A549 (cell line): ENCODE measurements at regions not wholly inside any gene's neighbourhood (a gene's known extent, or its start where the extent isn't known, plus 50 kb on each side); places are given as distances from the start of the nearest gene placed in this dataset.

Experiments
- ATAC-seq, 2 experiments: fragments of 200-7000 bp in 1 of 2; fragments of >200 bp in 1 of 2; cut with Nextera tagmentation in 1 of 2; cut with Tn5 transposase in 1 of 2; 3 replicates each; pipeline versions ENCODE4 v1.8.0 to v1.9.1; 2018 to 2020; ENCODE audit warnings: mild to moderate bottlenecking in 1 of 2, moderate library complexity in 1 of 2
- CTCF ChIA-PET: fragments of 300-600 bp; sonication (Branson Sonifier 250); formaldehyde crosslinking; extraction: SDS; loops from one replicate; lab custom pipeline; 2021; ENCODE audit warnings: antibody characterized with exemption, inconsistent platforms; lab: Yijun Ruan, JAX
- POLR2A ChIA-PET: fragments of 350-600 bp; formaldehyde crosslinking; extraction: SDS; loops from one replicate; lab custom pipeline; 2021; ENCODE audit warnings: antibody characterized with exemption, inconsistent platforms; lab: Yijun Ruan, JAX
- DNase-seq, 2 experiments: peaks; one replicate each; pipeline versions ENCODE4 v3.0.0 to v3.0.0-alpha.2; 2011 to 2016; ENCODE audit warnings: low read depth in 1 of 2, low spot score in 1 of 2
- FAIRE-seq: peaks from 2 replicates; lab custom pipeline; 2011; peaks lifted over from hg19 to GRCh38; lab: Jason Lieb, UNC
- H3K27ac ChIP-seq, 2 experiments: fragments of >200 bp; sonication (Bioruptor Twin); formaldehyde crosslinking; 3 replicates each; pipeline ENCODE4 v1.5.1; 2016 to 2017
- H3K4me1 ChIP-seq: fragments of >200 bp; sonication (Bioruptor Twin); formaldehyde crosslinking; 3 replicates; pipeline ENCODE4 v1.6.1; 2016
- H3K4me2 ChIP-seq: fragments of >200 bp; sonication (Bioruptor Twin); formaldehyde crosslinking; 3 replicates; pipeline ENCODE4 v1.6.1; 2016
- H3K4me3 ChIP-seq: fragments of >200 bp; sonication (Bioruptor Twin); formaldehyde crosslinking; 3 replicates; pipeline ENCODE4 v1.5.1; 2016
- H3K9me3 ChIP-seq: fragments of >200 bp; sonication (Bioruptor Twin); formaldehyde crosslinking; 3 replicates; pipeline ENCODE4 v1.6.1; 2016
- BCL3 ChIP-seq: fragments of >200 bp; sonication (Bioruptor Twin); formaldehyde crosslinking; IDR thresholded peaks from 3 replicates; pipeline ENCODE4 v1.6.1; 2016
- BHLHE40 ChIP-seq: IDR thresholded peaks from 2 replicates; pipeline ENCODE4 v1.6.1; 2012; ENCODE audit warnings: low read depth, low read length, inconsistent platforms
- CBX2 ChIP-seq: fragments of 200-600 bp; sonication (generic); IDR thresholded peaks from 2 replicates; pipeline ENCODE4 v1.6.1; 2016; ENCODE audit warnings: low read depth, mild to moderate bottlenecking, borderline replicate concordance
- CBX8 ChIP-seq: fragments of 200-600 bp; sonication (generic); IDR thresholded peaks from 2 replicates; pipeline ENCODE4 v1.6.1; 2016
- CHD2 ChIP-seq: fragments of 150-350 bp; IDR thresholded peaks from 2 replicates; pipeline ENCODE4 v1.6.1; 2014; ENCODE audit warnings: low read length; ENCODE audit not compliant: partially characterized antibody
- CTCF ChIP-seq: fragments of >200 bp; sonication (Bioruptor Twin); formaldehyde crosslinking; IDR thresholded peaks from 3 replicates; pipeline ENCODE4 v1.5.1; 2016
- EHMT2 ChIP-seq: fragments of 200-600 bp; sonication (generic); IDR thresholded peaks from 2 replicates; pipeline ENCODE4 v1.6.1; 2016; ENCODE audit warnings: antibody characterized with exemption, low read depth, mild to moderate bottlenecking, moderate library complexity
- FOSB ChIP-seq: fragments of 250-450 bp; sonication (Bioruptor Pico); IDR thresholded peaks from 2 replicates; pipeline ENCODE4 v1.5.0; 2020; ENCODE audit warnings: mild to moderate bottlenecking, moderate library complexity
- FOSL2 ChIP-seq, 2 experiments: fragments of 450-650 bp in 1 of 2; fragments of >200 bp in 1 of 2; sonication (Bioruptor Twin) in 1 of 2; formaldehyde crosslinking; IDR thresholded peaks; 2 replicates each; pipeline versions ENCODE4 v1.5.0 to v1.6.1; 2016 to 2020; ENCODE audit warnings: mild to moderate bottlenecking in 1 of 2, moderate library complexity in 1 of 2
- HOXA7 ChIP-seq: fragments of 250-450 bp; sonication (Bioruptor Pico); IDR thresholded peaks from 2 replicates; pipeline ENCODE4 v1.5.0; 2020; ENCODE audit warnings: mild to moderate bottlenecking, moderate library complexity
- JUN ChIP-seq, 2 experiments: fragments of >200 bp; sonication (Bioruptor Twin); formaldehyde crosslinking; IDR thresholded peaks; 2 replicates in 1 of 2; 3 replicates in 1 of 2; pipeline ENCODE4 v1.6.1; 2016 to 2017
- KDM5A ChIP-seq: fragments of 200-600 bp; sonication (generic); IDR thresholded peaks from 2 replicates; pipeline ENCODE4 v1.6.1; 2016; ENCODE audit warnings: antibody characterized with exemption, mild to moderate bottlenecking
- MAZ ChIP-seq: fragments of 150-350 bp; IDR thresholded peaks from 2 replicates; pipeline ENCODE4 v1.6.1; 2014; ENCODE audit warnings: antibody characterized with exemption, low read depth, low read length, borderline replicate concordance
- NFE2L2 ChIP-seq: fragments of 150-350 bp; conservative IDR thresholded peaks from 2 replicates; pipeline ENCODE4 v1.6.1; 2014; ENCODE audit warnings: low read length
- NPAS2 ChIP-seq: fragments of 250-450 bp; sonication (Bioruptor Pico); IDR thresholded peaks from 2 replicates; pipeline ENCODE4 v1.8.0; 2022; ENCODE audit warnings: mild to moderate bottlenecking, moderate library complexity, borderline replicate concordance
- NR3C1 ChIP-seq: fragments of >200 bp; sonication (Bioruptor Twin); formaldehyde crosslinking; IDR thresholded peaks from 3 replicates; pipeline ENCODE4 v1.6.1; 2017
- RAD21 ChIP-seq, 2 experiments: fragments of >200 bp in 1 of 2; sonication (Bioruptor Twin) in 1 of 2; formaldehyde crosslinking in 1 of 2; IDR thresholded peaks in 1 of 2; conservative IDR thresholded peaks in 1 of 2; 2 replicates in 1 of 2; 3 replicates in 1 of 2; pipeline ENCODE4 v1.6.1; 2012 to 2018; ENCODE audit warnings: inconsistent platforms in 1 of 2
- RNF2 ChIP-seq: fragments of 200-600 bp; sonication (generic); IDR thresholded peaks from 2 replicates; pipeline ENCODE4 v1.6.1; 2016; ENCODE audit warnings: low read depth, mild to moderate bottlenecking, antibody characterized with exemption, moderate library complexity, borderline replicate concordance
- SREBF2 ChIP-seq: fragments of 450-650 bp; IDR thresholded peaks from 2 replicates; pipeline ENCODE4 v1.6.1; 2014; ENCODE audit warnings: mild to moderate bottlenecking, moderate library complexity
- ZFP36 ChIP-seq: fragments of 450-650 bp; IDR thresholded peaks from 2 replicates; pipeline ENCODE4 v1.6.1; 2014; ENCODE audit warnings: borderline replicate concordance; ENCODE audit not compliant: partially characterized antibody
- WGBS: methylation state at CpG from one replicate; pipeline ENCODE4 v1.1.6; 2017; ENCODE audit errors: missing lambda C conversion rate; 5-methylcytosine and 5-hydroxymethylcytosine counted together
- TF ChIP-seq, protein P1 (sequence below): IDR thresholded peaks from 2 replicates; pipeline ENCODE4 v1.6.1; 2012; ENCODE audit warnings: low read depth, borderline replicate concordance
- TF ChIP-seq, protein P2 (sequence below): IDR thresholded peaks from 2 replicates; pipeline ENCODE4 v1.6.1; 2012
- TF ChIP-seq, protein P3 (sequence below): fragments of 200-600 bp; sonication (generic); IDR thresholded peaks from 2 replicates; pipeline ENCODE4 v1.6.1; 2016; ENCODE audit warnings: antibody characterized with exemption, mild to moderate bottlenecking, moderate library complexity

GRCh38 chr4:144816668-144817067 is 170.7 kb downstream of the HHIP start:
- DNase-seq (no peak), ATAC-seq (no peak), FAIRE-seq (no peak)
- ChIA-PET CTCF (no interaction called here), POLR2A (no interaction called here)
- TF ChIP-seq BHLHE40 (no peak), FOSL2 (IDR thresholded peaks at IDR 0.05) (no peak), FOSL2 (CRISPR knock-in tag; IDR thresholded peaks at IDR 0.05) (no peak), NFE2L2 (no peak), RNF2 (no peak), BCL3 (no peak), CBX2 (no peak)
- TF ChIP-seq, protein P1, sequence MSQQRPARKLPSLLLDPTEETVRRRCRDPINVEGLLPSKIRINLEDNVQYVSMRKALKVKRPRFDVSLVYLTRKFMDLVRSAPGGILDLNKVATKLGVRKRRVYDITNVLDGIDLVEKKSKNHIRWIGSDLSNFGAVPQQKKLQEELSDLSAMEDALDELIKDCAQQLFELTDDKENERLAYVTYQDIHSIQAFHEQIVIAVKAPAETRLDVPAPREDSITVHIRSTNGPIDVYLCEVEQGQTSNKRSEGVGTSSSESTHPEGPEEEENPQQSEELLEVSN, result no peak
- no peak overlapping the region for H3K27ac ChIP-seq
- no peaks in the 10 kb centered on the region for H3K4me1 ChIP-seq
- H3K4me3 ChIP-seq, result no peak overlapping the region
- H3K4me2 ChIP-seq, result no peak overlapping the region
- no peaks in the 10 kb centered on the region for H3K9me3 ChIP-seq

DNA sequence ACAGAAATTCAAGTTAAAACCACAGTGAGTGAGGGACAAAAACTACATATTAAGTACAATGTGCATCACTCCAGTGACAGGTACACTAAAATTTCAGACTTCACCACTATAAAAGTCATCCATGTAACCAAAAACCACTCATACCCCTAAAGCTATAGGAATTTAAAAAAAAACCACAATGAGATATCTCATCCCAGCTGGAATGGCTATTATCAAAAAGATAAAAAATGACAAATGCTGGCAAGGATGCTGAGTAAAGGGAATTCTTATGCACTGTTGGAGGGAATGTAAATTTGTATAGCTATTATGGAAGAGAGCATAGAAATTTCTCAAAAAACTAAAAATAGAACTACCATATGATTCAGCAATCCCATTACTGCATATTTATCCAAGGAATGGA is 171.1 kb downstream of the HHIP start:
- Histone ChIP-seq H3K27ac (no peak overlapping the region), H3K4me3 (no peak overlapping the region), H3K9me3 (no peaks in the 10 kb centered on the region), H3K4me2 (no peak overlapping the region), H3K4me1 (no peaks in the 10 kb centered on the region)
- ChIA-PET POLR2A (no interaction called here), CTCF (no interaction called here)
- FAIRE-seq (no peak), DNase-seq (no peak), ATAC-seq (no peak)
- TF ChIP-seq KDM5A (no peak), CTCF (no peak), JUN (IDR thresholded peaks at IDR 0.05) (no peak), RAD21 (conservative IDR thresholded peaks at IDR 0.05 in 1 of 2, IDR thresholded peaks at IDR 0.05 in 1 of 2) (no peak)
- TF ChIP-seq, protein P2, sequence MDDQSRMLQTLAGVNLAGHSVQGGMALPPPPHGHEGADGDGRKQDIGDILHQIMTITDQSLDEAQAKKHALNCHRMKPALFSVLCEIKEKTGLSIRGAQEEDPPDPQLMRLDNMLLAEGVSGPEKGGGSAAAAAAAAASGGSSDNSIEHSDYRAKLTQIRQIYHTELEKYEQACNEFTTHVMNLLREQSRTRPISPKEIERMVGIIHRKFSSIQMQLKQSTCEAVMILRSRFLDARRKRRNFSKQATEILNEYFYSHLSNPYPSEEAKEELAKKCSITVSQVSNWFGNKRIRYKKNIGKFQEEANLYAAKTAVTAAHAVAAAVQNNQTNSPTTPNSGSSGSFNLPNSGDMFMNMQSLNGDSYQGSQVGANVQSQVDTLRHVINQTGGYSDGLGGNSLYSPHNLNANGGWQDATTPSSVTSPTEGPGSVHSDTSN, result no peak

- no peak for DNase-seq
- H3K4me3 ChIP-seq, result no peak overlapping the region
- H3K4me1 ChIP-seq, result no peaks in the 10 kb centered on the region
- CTCF ChIA-PET, result no interaction called here
- POLR2A ChIA-PET, result no interaction called here
- WGBS, result 45% methylated on average over 3 of the region's 3 CpGs
- no peak overlapping the region for H3K4me2 ChIP-seq
- no peaks in the 10 kb centered on the region for H3K9me3 ChIP-seq
- FAIRE-seq, result no peak
- TF ChIP-seq ZFP36, result no peak
- TF ChIP-seq CHD2, result no peak
- TF ChIP-seq NPAS2 (CRISPR knock-in tag), result no peak
- no peak for TF ChIP-seq KDM5A
- no peak for TF ChIP-seq NR3C1
- TF ChIP-seq JUN (IDR thresholded peaks at IDR 0.05), result no peak
- TF ChIP-seq, protein P3, sequence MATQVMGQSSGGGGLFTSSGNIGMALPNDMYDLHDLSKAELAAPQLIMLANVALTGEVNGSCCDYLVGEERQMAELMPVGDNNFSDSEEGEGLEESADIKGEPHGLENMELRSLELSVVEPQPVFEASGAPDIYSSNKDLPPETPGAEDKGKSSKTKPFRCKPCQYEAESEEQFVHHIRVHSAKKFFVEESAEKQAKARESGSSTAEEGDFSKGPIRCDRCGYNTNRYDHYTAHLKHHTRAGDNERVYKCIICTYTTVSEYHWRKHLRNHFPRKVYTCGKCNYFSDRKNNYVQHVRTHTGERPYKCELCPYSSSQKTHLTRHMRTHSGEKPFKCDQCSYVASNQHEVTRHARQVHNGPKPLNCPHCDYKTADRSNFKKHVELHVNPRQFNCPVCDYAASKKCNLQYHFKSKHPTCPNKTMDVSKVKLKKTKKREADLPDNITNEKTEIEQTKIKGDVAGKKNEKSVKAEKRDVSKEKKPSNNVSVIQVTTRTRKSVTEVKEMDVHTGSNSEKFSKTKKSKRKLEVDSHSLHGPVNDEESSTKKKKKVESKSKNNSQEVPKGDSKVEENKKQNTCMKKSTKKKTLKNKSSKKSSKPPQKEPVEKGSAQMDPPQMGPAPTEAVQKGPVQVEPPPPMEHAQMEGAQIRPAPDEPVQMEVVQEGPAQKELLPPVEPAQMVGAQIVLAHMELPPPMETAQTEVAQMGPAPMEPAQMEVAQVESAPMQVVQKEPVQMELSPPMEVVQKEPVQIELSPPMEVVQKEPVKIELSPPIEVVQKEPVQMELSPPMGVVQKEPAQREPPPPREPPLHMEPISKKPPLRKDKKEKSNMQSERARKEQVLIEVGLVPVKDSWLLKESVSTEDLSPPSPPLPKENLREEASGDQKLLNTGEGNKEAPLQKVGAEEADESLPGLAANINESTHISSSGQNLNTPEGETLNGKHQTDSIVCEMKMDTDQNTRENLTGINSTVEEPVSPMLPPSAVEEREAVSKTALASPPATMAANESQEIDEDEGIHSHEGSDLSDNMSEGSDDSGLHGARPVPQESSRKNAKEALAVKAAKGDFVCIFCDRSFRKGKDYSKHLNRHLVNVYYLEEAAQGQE, result no peak
- TF ChIP-seq SREBF2, result no peak
- TF ChIP-seq MAZ, result no peak
- no peak for TF ChIP-seq CBX8
- no peak for TF ChIP-seq HOXA7 (CRISPR knock-in tag)
- TF ChIP-seq EHMT2, result no peak
- no peak for TF ChIP-seq RNF2
- no peak for TF ChIP-seq FOSB
- TF ChIP-seq CBX2, result no peak
- no peak overlapping the region for H3K27ac ChIP-seq
- no peak for ATAC-seq
Measured at GRCh38 chr4:144818136-144818535, 172.2 kb downstream of the HHIP start.
